COLO668 (cell line): ENCODE measurements at regions not wholly inside any gene's neighbourhood (a gene's known extent, or its start where the extent isn't known, plus 50 kb on each side); places are given as distances from the start of the nearest gene placed in this dataset.

Experiments
- DNase-seq: peaks from one replicate; lab custom pipeline; 2025; ENCODE audit not compliant: unreplicated experiment; lab: John Stamatoyannopoulos, UW

- DNase-seq, result no peak
Measured at GRCh38 chr9:12874395-12874794, 99.6 kb downstream of the LURAP1L start.

GRCh38 chr9:12875191-12875590 lies 100.4 kb downstream of the LURAP1L start:
- no peak for DNase-seq

- no peak for DNase-seq
Measured at GRCh38 chr9:12876872-12877271, 102.1 kb downstream of the LURAP1L start.

- no peak for DNase-seq
Measured at GRCh38 chr9:12878351-12878978, 103.6 kb downstream of the LURAP1L start.

- no peak for DNase-seq
Measured at GRCh38 chr9:12879961-12880360, 105.1 kb downstream of the LURAP1L start.

GRCh38 chr9:12880406-12881015 lies 105.7 kb downstream of the LURAP1L start:
- DNase-seq, result no peak

- no peak for DNase-seq
Measured at GRCh38 chr9:12882430-12882829, 107.6 kb downstream of the LURAP1L start.

- no peak for DNase-seq
Measured at GRCh38 chr9:12884736-12885395, 110.0 kb downstream of the LURAP1L start.

GRCh38 chr9:12889402-12890106 lies 114.7 kb downstream of the LURAP1L start:
- no peak for DNase-seq

GRCh38 chr9:12891588-12891987 lies 116.8 kb downstream of the LURAP1L start:
- no peak for DNase-seq

- no peak for DNase-seq
Measured at GRCh38 chr9:12903316-12903715, 128.5 kb downstream of the LURAP1L start.

- DNase-seq, result no peak
Measured at GRCh38 chr9:12904261-12905000, 129.6 kb downstream of the LURAP1L start.

- DNase-seq, result no peak
Measured at GRCh38 chr9:12906646-12907045, 131.8 kb downstream of the LURAP1L start.

GRCh38 chr9:12908895-12909294 lies 134.1 kb downstream of the LURAP1L start:
- no peak for DNase-seq

GRCh38 chr9:12915366-12915954 lies 140.6 kb downstream of the LURAP1L start:
- no peak for DNase-seq

GRCh38 chr9:12916042-12916441 lies 141.2 kb downstream of the LURAP1L start:
- no peak for DNase-seq

- DNase-seq, result no peak
Measured at GRCh38 chr9:12920437-12920836, 145.6 kb downstream of the LURAP1L start.

GRCh38 chr9:12921621-12922020 lies 146.8 kb downstream of the LURAP1L start:
- DNase-seq, result no peak

- no peak for DNase-seq
Measured at GRCh38 chr9:12922224-12922866, 147.5 kb downstream of the LURAP1L start.

GRCh38 chr9:12923468-12924009 lies 148.7 kb downstream of the LURAP1L start:
- no peak for DNase-seq
